H9 (cell line): ENCODE measurements at regions not wholly inside any gene's neighbourhood (a gene's known extent, or its start where the extent isn't known, plus 50 kb on each side); places are given as distances from the start of the nearest gene placed in this dataset.

Source experiments
- DNase-seq: peaks from one replicate; pipeline ENCODE4 v3.0.0-alpha.2; 2017
- H2AFZ ChIP-seq: one replicate; pipeline ENCODE4 v1.6.1; 2013; ENCODE audit warnings: mild to moderate bottlenecking, low read length, control low read depth, moderate library complexity
- H2AK5ac ChIP-seq: 2 replicates; pipeline ENCODE4 v1.6.1; 2013; ENCODE audit warnings: low read length, control low read depth, mixed read lengths; ENCODE audit not compliant: insufficient read length
- H2BK120ac ChIP-seq: one replicate; pipeline ENCODE4 v1.6.1; 2013; ENCODE audit warnings: low read depth, mild to moderate bottlenecking, low read length, control low read depth, inconsistent platforms; ENCODE audit not compliant: poor library complexity, severe bottlenecking
- H2BK12ac ChIP-seq: 2 replicates; pipeline ENCODE4 v1.6.1; 2013; ENCODE audit warnings: low read length, control low read depth, mixed read lengths, low read depth; ENCODE audit not compliant: insufficient read length
- H2BK15ac ChIP-seq: 2 replicates; pipeline ENCODE4 v1.6.1; 2013; ENCODE audit warnings: low read depth, low read length, control low read depth
- H2BK20ac ChIP-seq: one replicate; pipeline ENCODE4 v1.6.1; 2013; ENCODE audit warnings: low read depth, mild to moderate bottlenecking, low read length, control low read depth, inconsistent platforms; ENCODE audit not compliant: poor library complexity, severe bottlenecking
- H2BK5ac ChIP-seq: 2 replicates; pipeline ENCODE4 v1.6.1; 2013; ENCODE audit warnings: low read length, control low read depth, mixed read lengths; ENCODE audit not compliant: insufficient read length
- H3K14ac ChIP-seq: 2 replicates; pipeline ENCODE4 v1.6.1; 2013; ENCODE audit warnings: low read length, control low read depth; ENCODE audit not compliant: insufficient read depth
- H3K18ac ChIP-seq: 2 replicates; pipeline ENCODE4 v1.6.1; 2013; ENCODE audit warnings: low read depth, mild to moderate bottlenecking, mixed read lengths, low read length, control low read depth; ENCODE audit not compliant: insufficient read length
- H3K23ac ChIP-seq: 2 replicates; pipeline ENCODE4 v1.6.1; 2013; ENCODE audit warnings: low read length, control low read depth, mixed read lengths, low read depth; ENCODE audit not compliant: insufficient read length
- H3K23me2 ChIP-seq: 2 replicates; pipeline ENCODE4 v1.6.1; 2013; ENCODE audit warnings: low read depth, mild to moderate bottlenecking, mixed read lengths, low read length, control low read depth; ENCODE audit not compliant: insufficient read length, poor library complexity, severe bottlenecking
- H3K27ac ChIP-seq: 2 replicates; pipeline ENCODE4 v1.5.1; 2013; ENCODE audit warnings: low read length, control low read depth, mixed read lengths, low read depth; ENCODE audit not compliant: insufficient read length
- H3K27me3 ChIP-seq: 2 replicates; pipeline ENCODE4 v1.6.1; 2013; ENCODE audit warnings: low read length, control low read depth, inconsistent platforms; ENCODE audit not compliant: insufficient read depth
- H3K4ac ChIP-seq: 2 replicates; pipeline ENCODE4 v1.6.1; 2013; ENCODE audit warnings: low read depth, mild to moderate bottlenecking, control low read depth, inconsistent platforms, low read length, moderate library complexity
- H3K4me1 ChIP-seq: 2 replicates; pipeline ENCODE4 v1.6.1; 2013; ENCODE audit warnings: low read length, control low read depth, inconsistent platforms; ENCODE audit not compliant: insufficient read depth
- H3K4me2 ChIP-seq: 2 replicates; pipeline ENCODE4 v1.6.1; 2013; ENCODE audit warnings: low read length, control low read depth, mixed read lengths; ENCODE audit not compliant: insufficient read length, insufficient read depth
- H3K56ac ChIP-seq: 2 replicates; pipeline ENCODE4 v1.6.1; 2013; ENCODE audit warnings: low read depth, mild to moderate bottlenecking, mixed read lengths, low read length, control low read depth; ENCODE audit not compliant: insufficient read length
- H3K79me1 ChIP-seq: 2 replicates; pipeline ENCODE4 v1.6.1; 2013; ENCODE audit warnings: low read depth, mild to moderate bottlenecking, moderate library complexity, low read length, control low read depth, inconsistent platforms; ENCODE audit not compliant: insufficient read depth, poor library complexity, severe bottlenecking
- H3K79me2 ChIP-seq: 2 replicates; pipeline ENCODE4 v1.6.1; 2013; ENCODE audit warnings: low read length, control low read depth, inconsistent platforms; ENCODE audit not compliant: insufficient read depth
- H3K9ac ChIP-seq: 2 replicates; pipeline ENCODE4 v1.6.1; 2013; ENCODE audit warnings: low read length, control low read depth, mixed read lengths; ENCODE audit not compliant: insufficient read length; ENCODE audit errors: extremely low read depth
- H3K9me3 ChIP-seq: one replicate; pipeline ENCODE4 v1.6.1; 2013; ENCODE audit warnings: low read depth, low read length, inconsistent platforms; ENCODE audit not compliant: control insufficient read depth
- H3T11ph ChIP-seq: one replicate; pipeline ENCODE4 v1.6.1; 2013; ENCODE audit warnings: mild to moderate bottlenecking, low read length, control low read depth, inconsistent platforms
- H4K20me1 ChIP-seq: one replicate; pipeline ENCODE4 v1.6.1; 2013; ENCODE audit not compliant: control insufficient read depth, insufficient read length, insufficient read depth
- H4K5ac ChIP-seq: 2 replicates; pipeline ENCODE4 v1.6.1; 2013; ENCODE audit warnings: low read depth, mild to moderate bottlenecking, mixed read lengths, low read length, control low read depth; ENCODE audit not compliant: insufficient read length
- H4K8ac ChIP-seq: replicated peaks from 2 replicates; pipeline ENCODE4 v1.6.1; 2013; ENCODE audit warnings: low read length, control low read depth, mixed read lengths, low read depth; ENCODE audit not compliant: insufficient read length
- H4K91ac ChIP-seq: 2 replicates; pipeline ENCODE4 v1.6.1; 2013; ENCODE audit warnings: low read depth, mild to moderate bottlenecking, moderate library complexity, mixed read lengths, low read length, control low read depth; ENCODE audit not compliant: insufficient read length
- H3K27ac Mint-ChIP-seq, 3 experiments: 2 replicates in 2 of 3; 3 replicates in 1 of 3; pipeline ENCODE4 v1.8.0; 2020 to 2021; ENCODE audit warnings: mixed read lengths in 3 of 3, mild to moderate bottlenecking in 1 of 3, moderate library complexity in 1 of 3
- H3K27me3 Mint-ChIP-seq: 2 replicates; pipeline ENCODE4 v1.8.0; 2021; ENCODE audit warnings: low read depth, mild to moderate bottlenecking, moderate library complexity, mixed read lengths
- H3K36me3 Mint-ChIP-seq, 3 experiments: 2 replicates in 2 of 3; 3 replicates in 1 of 3; pipeline ENCODE4 v1.8.0; 2020 to 2021; ENCODE audit warnings: low read depth in 3 of 3, mixed read lengths in 3 of 3; ENCODE audit not compliant: insufficient read depth in 1 of 3
- H3K4me1 Mint-ChIP-seq, 2 experiments: 2 replicates each; pipeline ENCODE4 v1.8.0; 2020; ENCODE audit warnings: mixed read lengths in 2 of 2
- H3K4me3 Mint-ChIP-seq, 2 experiments: 2 replicates in 1 of 2; 3 replicates in 1 of 2; pipeline ENCODE4 v1.8.0; 2020 to 2021; ENCODE audit warnings: mild to moderate bottlenecking in 2 of 2, mixed read lengths in 2 of 2, moderate library complexity in 1 of 2
- H3K9me3 Mint-ChIP-seq, 2 experiments: 2 replicates in 1 of 2; 3 replicates in 1 of 2; pipeline ENCODE4 v1.8.0; 2020; ENCODE audit warnings: mild to moderate bottlenecking in 2 of 2, mixed read lengths in 2 of 2, moderate library complexity in 1 of 2
- WGBS: extraction: QIAGEN DNeasy Blood & Tissue Kit; methylation state at CpG from one replicate; pipeline ENCODE4 v1.1.7; 2013; ENCODE audit warnings: missing lambda C conversion rate, low lambda C conversion rate, mixed read lengths; ENCODE audit not compliant: insufficient read length; ENCODE audit errors: extremely low coverage; 5-methylcytosine and 5-hydroxymethylcytosine counted together
- TF ChIP-seq, protein P1 (sequence below): fragments of 200-600 bp; sonication (generic); conservative IDR thresholded peaks from 3 replicates; pipeline ENCODE4 v1.8.0; 2021; ENCODE audit warnings: antibody characterized with exemption, mild to moderate bottlenecking

DNA sequence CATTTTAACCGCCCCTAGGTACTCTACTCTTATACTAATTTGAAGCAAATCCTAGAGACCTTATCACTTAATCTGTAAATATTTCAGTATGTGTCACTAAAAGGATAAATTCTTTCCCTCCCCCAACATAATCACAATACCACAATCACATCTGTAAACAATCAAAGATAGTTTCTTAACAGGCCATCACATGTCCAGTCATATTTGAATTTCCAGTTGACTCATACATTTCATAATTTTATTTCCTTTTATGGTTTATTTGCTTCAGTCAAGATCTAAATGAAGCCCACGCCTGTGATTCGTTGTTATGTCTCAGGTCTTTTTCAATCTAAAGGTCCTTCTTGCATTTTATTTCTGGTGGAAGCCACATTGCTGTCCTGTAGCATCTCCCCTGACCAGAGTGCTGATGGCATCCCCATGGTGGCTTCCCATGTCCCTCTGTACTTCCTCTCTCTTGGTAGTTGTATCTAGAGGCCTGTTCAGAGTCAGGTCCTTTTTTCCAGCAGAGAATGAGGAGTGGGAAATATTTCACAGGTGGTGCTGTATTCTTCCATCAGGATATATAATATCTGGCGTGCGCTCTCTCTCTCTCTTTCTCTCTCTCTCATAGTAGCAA lies 128.6 kb upstream of the SLC22A23 start:
- Histone ChIP-seq H3K4me2 (no peak overlapping the region), H2BK15ac (no peak overlapping the region), H2BK120ac (no peak overlapping the region), H3K23me2 (no peaks in the 10 kb centered on the region), H4K8ac (no peak overlapping the region), H3K9ac (no peak overlapping the region), H2AFZ (no peak overlapping the region), H3K27me3 (no peaks in the 10 kb centered on the region), H3K56ac (no peak overlapping the region), H2BK5ac (no peak overlapping the region), H3K23ac (no peak overlapping the region), H3K4ac (no peak overlapping the region), H2BK12ac (no peak overlapping the region), H3T11ph (no peak overlapping the region), H2BK20ac (no peak overlapping the region), H3K14ac (no peak overlapping the region), H3K18ac (no peak overlapping the region), H4K20me1 (no peaks in the 10 kb centered on the region), H2AK5ac (no peak overlapping the region), H3K79me2 (no peaks in the 10 kb centered on the region), H3K4me1 (no peaks in the 10 kb centered on the region), H3K9me3 (no peaks in the 10 kb centered on the region), H3K27ac (no peak overlapping the region), H4K5ac (no peak overlapping the region), H4K91ac (no peak overlapping the region), H3K79me1 (no peaks in the 10 kb centered on the region)
- no peak for DNase-seq
- H3K27ac Mint-ChIP-seq, result no peak overlapping the region
- H3K4me1 Mint-ChIP-seq, result 0 out of 4 replicates have a peak, but pooled peaks cover 0 to under 1% of the 10 kb centered on the region in 2 experiments
- no peaks in the 10 kb centered on the region; a peak in 3 of 5 replicates for H3K9me3 Mint-ChIP-seq
- no peak overlapping the region for H3K4me3 Mint-ChIP-seq
- TF ChIP-seq, protein P1, sequence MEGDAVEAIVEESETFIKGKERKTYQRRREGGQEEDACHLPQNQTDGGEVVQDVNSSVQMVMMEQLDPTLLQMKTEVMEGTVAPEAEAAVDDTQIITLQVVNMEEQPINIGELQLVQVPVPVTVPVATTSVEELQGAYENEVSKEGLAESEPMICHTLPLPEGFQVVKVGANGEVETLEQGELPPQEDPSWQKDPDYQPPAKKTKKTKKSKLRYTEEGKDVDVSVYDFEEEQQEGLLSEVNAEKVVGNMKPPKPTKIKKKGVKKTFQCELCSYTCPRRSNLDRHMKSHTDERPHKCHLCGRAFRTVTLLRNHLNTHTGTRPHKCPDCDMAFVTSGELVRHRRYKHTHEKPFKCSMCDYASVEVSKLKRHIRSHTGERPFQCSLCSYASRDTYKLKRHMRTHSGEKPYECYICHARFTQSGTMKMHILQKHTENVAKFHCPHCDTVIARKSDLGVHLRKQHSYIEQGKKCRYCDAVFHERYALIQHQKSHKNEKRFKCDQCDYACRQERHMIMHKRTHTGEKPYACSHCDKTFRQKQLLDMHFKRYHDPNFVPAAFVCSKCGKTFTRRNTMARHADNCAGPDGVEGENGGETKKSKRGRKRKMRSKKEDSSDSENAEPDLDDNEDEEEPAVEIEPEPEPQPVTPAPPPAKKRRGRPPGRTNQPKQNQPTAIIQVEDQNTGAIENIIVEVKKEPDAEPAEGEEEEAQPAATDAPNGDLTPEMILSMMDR, result no peak
- H3K27me3 Mint-ChIP-seq, result no peaks in the 10 kb centered on the region
- no CpG with 5 or more reads among the region's 5 CpGs for WGBS
- no peaks in the 10 kb centered on the region for H3K36me3 Mint-ChIP-seq
